ENCODE measurements at regions not wholly inside any gene's neighbourhood (a gene's known extent, or its start where the extent isn't known, plus 50 kb on each side); places are given as distances from the start of the nearest gene placed in this dataset.

GRCh38 chr3:111338059-111338698 is 203.8 kb upstream of the CD96 start:
- no peak for DNase-seq (ENCODE audit: low read depth in 4 of 4, low spot score in 2 of 4)

GRCh38 chr3:111339017-111339416 is 203.0 kb upstream of the CD96 start:
- no peak for DNase-seq (ENCODE audit: low read depth in 4 of 4, low spot score in 2 of 4)

GRCh38 chr3:111351334-111351733 is 190.7 kb upstream of the CD96 start:
- DNase-seq (ENCODE audit: low read depth in 4 of 4, low spot score in 2 of 4): no peak

GRCh38 chr3:111352585-111352984 is 189.4 kb upstream of the CD96 start:
- no peak for DNase-seq (ENCODE audit: low read depth in 4 of 4, low spot score in 2 of 4)

- no peak for DNase-seq (ENCODE audit: low read depth in 4 of 4, low spot score in 2 of 4)
Observed at GRCh38 chr3:111359261-111360030, 182.6 kb upstream of the CD96 start.

GRCh38 chr3:111362381-111363009 is 179.5 kb upstream of the CD96 start:
- peak in 2 of 4 donors; percentile 26 to 52 for DNase-seq (ENCODE audit: low read depth in 4 of 4, low spot score in 2 of 4)

- no peak for DNase-seq (ENCODE audit: low read depth in 4 of 4, low spot score in 2 of 4)
Observed at GRCh38 chr3:111366515-111366914, 175.5 kb upstream of the CD96 start.

GRCh38 chr3:111368056-111368455 is 173.9 kb upstream of the CD96 start:
- no peak for DNase-seq (ENCODE audit: low read depth in 4 of 4, low spot score in 2 of 4)

- no peak for DNase-seq (ENCODE audit: low read depth in 4 of 4, low spot score in 2 of 4)
Observed at GRCh38 chr3:111369958-111370357, 172.0 kb upstream of the CD96 start.

DNA sequence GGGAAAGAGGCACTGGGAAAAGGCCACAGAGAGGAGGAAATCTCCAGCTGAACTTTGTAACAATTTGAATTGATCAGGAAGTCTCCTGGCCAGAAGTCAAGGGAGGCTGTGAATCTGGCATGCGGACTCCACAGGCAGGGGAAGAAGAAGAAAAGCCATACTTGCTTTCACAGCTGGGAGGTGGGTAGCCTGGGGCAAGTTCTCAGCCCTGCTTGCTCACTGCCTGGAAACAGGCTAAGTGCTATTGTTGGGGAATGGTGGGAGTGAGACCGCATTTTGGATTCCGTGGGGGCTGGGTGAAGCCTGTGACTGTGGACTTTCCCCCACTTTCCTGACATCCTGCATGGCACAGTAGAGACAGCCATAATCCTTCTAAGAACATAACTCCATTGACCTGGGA is 168.8 kb upstream of the CD96 start:
- no peak for DNase-seq (ENCODE audit: low read depth in 4 of 4, low spot score in 2 of 4)

DNA sequence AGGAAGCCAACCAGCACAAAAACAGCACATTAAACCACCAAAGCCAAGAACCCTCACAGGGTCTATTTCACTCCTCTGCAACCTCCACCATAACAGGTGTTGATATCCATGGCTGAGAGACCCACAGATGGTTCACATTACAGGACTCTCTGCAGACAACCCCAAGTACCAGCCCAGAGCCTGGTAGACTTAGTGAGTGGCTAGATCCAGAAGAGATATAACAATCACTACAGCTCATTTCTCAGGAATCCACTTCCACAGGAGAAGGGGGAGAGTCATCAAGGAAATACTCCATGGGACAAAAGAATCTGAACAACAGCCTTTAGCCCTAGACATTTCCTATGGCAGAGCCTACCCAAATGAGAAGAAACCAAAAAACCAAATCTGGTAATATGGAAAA is 168.1 kb upstream of the CD96 start:
- no peak for DNase-seq (ENCODE audit: low read depth in 4 of 4, low spot score in 2 of 4)

DNA sequence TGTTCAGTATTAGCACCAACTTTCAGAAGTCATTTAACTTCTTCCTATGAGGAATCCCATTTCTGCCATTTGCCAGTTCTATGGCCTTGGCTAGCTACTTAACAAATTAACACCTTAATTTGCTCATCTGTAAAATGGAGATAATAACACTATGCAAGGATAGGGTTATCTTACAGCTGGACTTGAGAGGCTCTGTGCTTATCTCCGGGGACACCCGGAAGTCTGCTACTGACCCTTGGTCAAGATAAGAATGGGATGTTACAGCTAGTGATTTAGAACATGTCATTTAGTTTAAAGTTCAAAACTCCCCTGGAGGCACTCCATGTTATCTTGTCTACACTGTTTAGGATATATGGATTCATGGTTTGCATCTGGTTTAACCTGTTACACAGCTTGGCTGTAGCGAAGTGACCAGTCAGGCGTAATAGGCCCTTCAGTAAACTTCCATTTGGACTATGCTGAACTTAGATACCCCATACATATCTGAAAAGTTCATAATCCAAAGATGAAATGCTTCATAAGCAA is 156.0 kb upstream of the CD96 start:
- no peak for DNase-seq (ENCODE audit: low read depth in 4 of 4, low spot score in 2 of 4)

DNA sequence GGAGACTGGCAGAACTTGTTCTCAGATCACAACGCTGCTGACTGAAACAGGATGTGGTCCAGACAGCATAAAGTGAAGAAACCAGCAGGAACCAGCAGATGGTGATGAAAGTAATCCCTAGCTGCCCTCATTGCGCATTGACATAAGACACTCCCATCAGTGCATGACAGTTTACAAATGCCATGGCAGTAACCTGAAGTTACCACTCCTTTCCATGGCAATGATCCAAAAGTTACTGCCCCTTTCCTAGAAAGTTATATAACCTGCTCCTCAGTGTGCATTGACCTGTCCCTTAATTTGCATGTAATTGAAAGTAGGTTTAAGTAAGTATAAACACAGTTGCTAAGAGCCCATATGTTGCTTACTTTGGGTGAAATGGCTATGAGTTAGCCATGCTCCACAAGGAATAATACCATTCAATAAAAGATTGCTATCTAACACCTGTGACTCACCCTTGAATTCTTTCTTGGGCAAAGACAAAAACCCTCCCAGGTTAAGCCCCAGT is 149.1 kb upstream of the CD96 start:
- no peak for DNase-seq (ENCODE audit: low read depth in 4 of 4, low spot score in 2 of 4)

DNA sequence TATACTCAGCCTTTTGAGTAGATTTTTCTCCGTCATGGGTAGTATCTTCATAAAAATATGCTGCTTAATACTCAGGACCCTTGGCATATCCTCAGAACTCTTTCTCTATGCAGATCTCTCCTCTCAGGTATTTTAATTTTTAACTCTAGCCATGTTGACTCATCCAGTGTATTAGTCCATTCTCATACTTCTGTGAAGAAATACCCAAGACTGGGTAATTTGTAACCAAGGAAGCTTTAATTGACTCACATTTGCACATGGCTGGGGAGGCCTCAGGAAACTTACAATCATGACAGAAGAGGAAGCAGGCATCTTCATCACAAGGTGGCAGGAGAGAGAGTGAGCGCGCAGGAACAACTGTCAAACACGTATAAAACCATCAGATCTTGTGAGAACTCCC is 129.3 kb upstream of the CD96 start:
- no peak for DNase-seq (ENCODE audit: low read depth in 4 of 4, low spot score in 2 of 4)

- no peak for DNase-seq (ENCODE audit: low read depth in 4 of 4, low spot score in 2 of 4)
Observed at GRCh38 chr3:111414531-111414930, 127.5 kb upstream of the CD96 start.

- DNase-seq (ENCODE audit: low read depth in 4 of 4, low spot score in 2 of 4): no peak
Observed at GRCh38 chr3:111415018-111415417, 127.0 kb upstream of the CD96 start.

GRCh38 chr3:111418391-111418790 is 123.6 kb upstream of the CD96 start:
- DNase-seq (ENCODE audit: low read depth in 4 of 4, low spot score in 2 of 4): no peak

DNA sequence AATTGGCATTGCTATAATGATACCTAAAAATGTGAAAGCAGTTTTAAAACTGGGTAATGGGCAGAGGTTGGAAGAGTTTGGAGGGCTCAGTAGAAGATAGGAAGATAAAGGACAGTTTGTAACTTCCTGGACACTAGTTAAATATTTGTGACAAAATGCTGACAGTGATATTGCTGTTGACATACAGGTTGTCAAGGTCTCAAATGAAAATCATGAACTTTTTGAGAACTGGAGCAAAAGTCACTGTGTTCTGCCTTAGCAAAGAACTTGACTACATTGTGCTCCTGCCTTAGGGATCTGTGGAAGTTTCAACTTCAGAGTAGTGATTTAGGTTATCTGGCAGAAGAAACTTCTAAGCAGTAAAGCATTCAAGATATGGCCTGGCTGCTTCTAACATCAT is 113.7 kb upstream of the CD96 start:
- no peak for DNase-seq (ENCODE audit: low read depth in 4 of 4, low spot score in 2 of 4)

- no peak for DNase-seq (ENCODE audit: low read depth in 4 of 4, low spot score in 2 of 4)
Observed at GRCh38 chr3:111434941-111435622, 106.9 kb upstream of the CD96 start.

GRCh38 chr3:111438283-111438682 is 103.7 kb upstream of the CD96 start:
- no peak for DNase-seq (ENCODE audit: low read depth in 4 of 4, low spot score in 2 of 4)

DNA sequence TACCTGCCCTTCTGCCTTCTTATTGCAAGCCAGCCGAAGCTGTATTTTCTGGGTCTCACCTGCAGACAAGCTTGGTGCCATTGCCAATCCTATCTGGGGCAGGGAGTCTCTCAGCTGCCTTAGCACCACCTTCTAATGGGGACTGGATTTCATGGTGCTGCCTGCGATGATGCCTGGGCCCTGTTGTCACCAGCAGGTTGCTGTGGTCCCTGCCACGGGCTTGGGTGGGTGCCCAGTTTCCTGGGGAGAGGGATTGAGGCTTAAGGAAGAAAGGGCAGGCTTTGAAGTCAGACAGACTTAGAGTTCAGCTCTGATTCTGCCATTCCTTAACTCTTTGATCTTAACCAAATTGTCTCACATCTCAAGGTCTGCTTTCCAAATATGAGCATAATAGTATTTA is 87.4 kb upstream of the CD96 start:
- no peak for DNase-seq (ENCODE audit: low read depth in 4 of 4, low spot score in 2 of 4)
